ENCODE measurements at regions not wholly inside any gene's neighbourhood (a gene's known extent, or its start where the extent isn't known, plus 50 kb on each side); places are given as distances from the start of the nearest gene placed in this dataset.
"Not testable (repeated sequence)": the region's sequence is repeated elsewhere in the genome, so short reads cannot be mapped to it uniquely, and the experiment has no call there.

DNA sequence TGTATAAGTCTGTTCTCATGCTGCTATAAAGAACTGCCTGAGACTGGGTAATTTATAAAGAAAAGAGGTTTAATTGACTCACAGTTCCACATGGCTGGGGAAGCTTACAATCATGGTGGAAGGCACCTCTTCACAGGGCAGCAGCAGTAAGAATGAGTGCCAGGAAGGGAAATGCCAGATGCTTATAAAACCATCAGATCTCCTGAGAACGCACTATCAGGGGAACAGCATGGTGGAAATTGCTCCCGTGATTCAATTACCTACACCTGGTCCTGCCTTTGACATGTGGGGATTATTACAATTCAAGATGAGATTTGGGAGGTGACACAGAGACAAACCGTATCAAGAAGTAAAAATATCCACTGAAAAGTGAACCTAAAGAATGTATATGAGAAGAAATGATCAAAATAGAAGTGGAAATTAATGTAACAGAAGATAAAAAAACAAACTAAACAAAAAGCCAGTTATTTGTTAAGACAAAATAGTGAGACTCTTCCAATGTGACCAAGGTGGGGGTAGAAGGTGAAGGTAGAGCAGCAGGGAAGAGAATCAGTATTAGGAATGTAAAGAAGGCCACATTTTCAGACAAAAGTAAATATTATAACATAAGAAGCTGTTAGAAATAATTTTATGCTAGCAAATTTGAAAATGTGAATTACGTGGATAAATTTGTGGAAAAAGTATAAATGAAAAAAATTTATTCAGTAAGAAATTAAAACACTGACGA, 372.9 kb downstream of the NKX6-1 start:
- Histone ChIP-seq H3K9me2 (ENCODE audit: insufficient read depth) (0 out of 2 replicates have a peak, but pooled peaks cover 4% of the 10 kb centered on the region), H3F3A (ENCODE audit: insufficient read depth) (no peaks in the 10 kb centered on the region), H3K4me3 (no peak overlapping the region), H3K9ac (no peak overlapping the region), H3K4me2 (ENCODE audit: unreplicated experiment) (no peak overlapping the region), H4K20me1 (ENCODE audit: insufficient read depth) (no peaks in the 10 kb centered on the region), H3K27ac (no peak overlapping the region), H3K79me2 (ENCODE audit: insufficient read depth) (no peaks in the 10 kb centered on the region), H3K27me3 (replicated peaks; ENCODE audit: insufficient read depth) (no peaks in the 10 kb centered on the region), H3K4me1 (ENCODE audit: insufficient read depth) (no peaks in the 10 kb centered on the region), H3K9me3 (ENCODE audit: low read depth) (no peaks in the 10 kb centered on the region), H2AFZ (no peak overlapping the region), H3K36me3 (ENCODE audit: low read depth) (no peaks in the 10 kb centered on the region)
- no peak for DNase-seq
- 15 to 23% methylated on average over 5 of the region's 5 CpGs for WGBS, 2 experiments (ENCODE audit: low coverage in 1 of 2, low lambda C conversion rate in 2 of 2, missing lambda C conversion rate in 2 of 2)
- in situ Hi-C loops (cut with MboI), result no loop called here
- no peak for TF ChIP-seq EZH2phosphoT487 (IDR thresholded peaks at IDR 0.05; ENCODE audit: insufficient read depth, low read depth)
- TF ChIP-seq EZH2 (IDR thresholded peaks at IDR 0.05; ENCODE audit: insufficient read depth, poor library complexity, severe bottlenecking), result no peak

GRCh38 chr4:84110040-84110439, 389.1 kb downstream of the NKX6-1 start:
- H3K9ac ChIP-seq, result no peak overlapping the region
- in situ Hi-C loops (cut with MboI), result no loop called here
- DNase-seq, result no peak
- 0% methylated on average over 1 of the region's 1 CpG for WGBS, 2 experiments (ENCODE audit: low coverage in 1 of 2, low lambda C conversion rate in 2 of 2, missing lambda C conversion rate in 2 of 2)
- no peaks in the 10 kb centered on the region for H3K4me1 ChIP-seq (ENCODE audit: insufficient read depth)
- H3F3A ChIP-seq (ENCODE audit: insufficient read depth), result no peaks in the 10 kb centered on the region
- H3K4me2 ChIP-seq (ENCODE audit: unreplicated experiment), result no peak overlapping the region
- H3K9me3 ChIP-seq (ENCODE audit: low read depth), result no peaks in the 10 kb centered on the region
- H3K27me3 ChIP-seq (replicated peaks; ENCODE audit: insufficient read depth), result no peaks in the 10 kb centered on the region
- TF ChIP-seq EZH2 (IDR thresholded peaks at IDR 0.05; ENCODE audit: insufficient read depth, poor library complexity, severe bottlenecking), result no peak
- no peak for TF ChIP-seq EZH2phosphoT487 (IDR thresholded peaks at IDR 0.05; ENCODE audit: insufficient read depth, low read depth)
- no peaks in the 10 kb centered on the region for H3K9me2 ChIP-seq (ENCODE audit: insufficient read depth)
- H2AFZ ChIP-seq, result no peak overlapping the region
- no peak overlapping the region for H3K4me3 ChIP-seq
- no peaks in the 10 kb centered on the region for H4K20me1 ChIP-seq (ENCODE audit: insufficient read depth)
- H3K36me3 ChIP-seq (ENCODE audit: low read depth), result no peaks in the 10 kb centered on the region
- H3K79me2 ChIP-seq (ENCODE audit: insufficient read depth), result no peaks in the 10 kb centered on the region
- no peak overlapping the region for H3K27ac ChIP-seq

DNA sequence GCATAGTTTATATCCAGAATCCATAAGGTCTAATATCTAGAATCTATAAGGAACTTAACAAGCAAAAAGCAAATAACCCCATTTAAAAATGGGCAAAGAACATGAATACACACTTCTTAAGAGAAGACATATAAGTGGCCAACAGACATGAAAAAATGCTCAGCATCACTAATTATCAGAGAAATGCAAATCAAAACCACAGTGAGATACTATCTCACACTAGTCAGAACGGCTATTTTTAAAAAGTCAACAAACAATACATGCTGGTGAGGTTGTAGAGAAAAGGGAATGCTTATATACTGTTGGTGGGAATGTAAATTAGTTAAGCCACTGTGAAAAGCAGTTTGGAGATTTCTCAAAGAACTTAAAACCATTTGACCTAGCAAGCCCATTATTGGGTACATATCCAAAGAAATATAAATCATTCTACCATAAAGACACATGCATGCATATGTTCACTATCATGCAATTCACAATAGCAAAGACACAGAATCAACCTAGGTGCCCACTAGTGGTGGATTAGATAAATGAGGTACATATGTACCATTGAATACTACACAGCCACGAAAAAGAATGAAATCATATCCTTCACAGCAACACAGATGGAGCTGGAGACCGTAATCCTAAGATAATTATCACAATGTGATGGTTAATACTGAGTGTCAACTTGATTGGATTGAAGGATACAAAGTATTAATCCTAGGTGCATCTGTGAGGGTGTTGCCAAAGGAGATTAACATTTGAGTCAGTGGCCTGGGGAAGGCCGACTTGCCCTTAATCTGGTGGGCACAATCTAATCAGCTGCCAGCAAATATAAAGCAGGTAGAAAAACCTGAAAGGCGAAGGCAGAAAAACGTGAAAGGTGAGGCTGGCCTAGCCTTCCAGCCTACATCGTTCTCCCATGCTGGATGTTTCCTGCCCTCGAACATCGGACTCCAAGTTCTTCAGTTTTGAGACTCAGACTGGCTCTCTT, 397.2 kb downstream of the NKX6-1 start:
- H3K9ac ChIP-seq; DNase-seq; H3K27ac ChIP-seq; H3K36me3 ChIP-seq (ENCODE audit: low read depth); H3K4me1 ChIP-seq (ENCODE audit: insufficient read depth); H3K9me2 ChIP-seq (ENCODE audit: insufficient read depth); H3F3A ChIP-seq (ENCODE audit: insufficient read depth); H3K4me2 ChIP-seq (ENCODE audit: unreplicated experiment); H3K4me3 ChIP-seq; in situ Hi-C loops (cut with MboI); H3K9me3 ChIP-seq (ENCODE audit: low read depth); H4K20me1 ChIP-seq (ENCODE audit: insufficient read depth); H3K27me3 ChIP-seq (replicated peaks; ENCODE audit: insufficient read depth); H2AFZ ChIP-seq; H3K79me2 ChIP-seq (ENCODE audit: insufficient read depth): not testable (repeated sequence)
- 17 to 18% methylated on average over 9 of the region's 9 CpGs for WGBS, 2 experiments (ENCODE audit: low coverage in 1 of 2, low lambda C conversion rate in 2 of 2, missing lambda C conversion rate in 2 of 2)

- Histone ChIP-seq H3F3A (ENCODE audit: insufficient read depth) (no peaks in the 10 kb centered on the region), H4K20me1 (ENCODE audit: insufficient read depth) (no peaks in the 10 kb centered on the region), H3K4me1 (ENCODE audit: insufficient read depth) (no peaks in the 10 kb centered on the region), H2AFZ (no peak overlapping the region), H3K9me3 (ENCODE audit: low read depth) (no peaks in the 10 kb centered on the region), H3K9me2 (ENCODE audit: insufficient read depth) (no peaks in the 10 kb centered on the region), H3K4me3 (no peak overlapping the region), H3K9ac (no peak overlapping the region), H3K36me3 (ENCODE audit: low read depth) (no peaks in the 10 kb centered on the region), H3K79me2 (ENCODE audit: insufficient read depth) (no peaks in the 10 kb centered on the region), H3K27me3 (replicated peaks; ENCODE audit: insufficient read depth) (0 out of 2 replicates have a peak, but pooled peaks cover 4% of the 10 kb centered on the region), H3K27ac (no peak overlapping the region), H3K4me2 (ENCODE audit: unreplicated experiment) (no peak overlapping the region)
- no peak for DNase-seq
- TF ChIP-seq EZH2 (IDR thresholded peaks at IDR 0.05; ENCODE audit: insufficient read depth, poor library complexity, severe bottlenecking) (no peak), EZH2phosphoT487 (IDR thresholded peaks at IDR 0.05; ENCODE audit: insufficient read depth, low read depth) (no peak)
- 24 to 31% methylated on average over 4 of the region's 4 CpGs for WGBS, 2 experiments (ENCODE audit: low coverage in 1 of 2, low lambda C conversion rate in 2 of 2, missing lambda C conversion rate in 2 of 2)
- in situ Hi-C loops (cut with MboI), result no loop called here
Observed at GRCh38 chr4:84100071-84100470, 399.0 kb downstream of the NKX6-1 start.
